Kasumi-1 (cell line): ENCODE measurements at regions not wholly inside any gene's neighbourhood (a gene's known extent, or its start where the extent isn't known, plus 50 kb on each side); places are given as distances from the start of the nearest gene placed in this dataset.
A peak's percentile ranks its signal among the peaks of the same experiment; 100 is the strongest.

ENCODE experiments used
- DNase-seq, 2 experiments: peaks; one replicate each; lab custom pipeline; 2025; lab: John Stamatoyannopoulos, UW

GRCh38 chrX:15191830-15192229 is 78.1 kb downstream of the ASB9 start:
- no peak for DNase-seq

- no peak for DNase-seq
Observed at GRCh38 chrX:15188039-15188438, 81.8 kb downstream of the ASB9 start.

GRCh38 chrX:15177316-15177715 is 92.6 kb downstream of the ASB9 start:
- DNase-seq = no peak

GRCh38 chrX:15173411-15173810 is 96.5 kb downstream of the ASB9 start:
- no peak for DNase-seq

GRCh38 chrX:15170927-15171326 is 99.0 kb downstream of the ASB9 start:
- no peak for DNase-seq

GRCh38 chrX:15167826-15168225 is 102.1 kb downstream of the ASB9 start:
- no peak for DNase-seq

GRCh38 chrX:15165832-15166231 is 104.1 kb downstream of the ASB9 start:
- DNase-seq = no peak

GRCh38 chrX:15163131-15163530 is 106.8 kb downstream of the ASB9 start:
- DNase-seq = no peak

DNA sequence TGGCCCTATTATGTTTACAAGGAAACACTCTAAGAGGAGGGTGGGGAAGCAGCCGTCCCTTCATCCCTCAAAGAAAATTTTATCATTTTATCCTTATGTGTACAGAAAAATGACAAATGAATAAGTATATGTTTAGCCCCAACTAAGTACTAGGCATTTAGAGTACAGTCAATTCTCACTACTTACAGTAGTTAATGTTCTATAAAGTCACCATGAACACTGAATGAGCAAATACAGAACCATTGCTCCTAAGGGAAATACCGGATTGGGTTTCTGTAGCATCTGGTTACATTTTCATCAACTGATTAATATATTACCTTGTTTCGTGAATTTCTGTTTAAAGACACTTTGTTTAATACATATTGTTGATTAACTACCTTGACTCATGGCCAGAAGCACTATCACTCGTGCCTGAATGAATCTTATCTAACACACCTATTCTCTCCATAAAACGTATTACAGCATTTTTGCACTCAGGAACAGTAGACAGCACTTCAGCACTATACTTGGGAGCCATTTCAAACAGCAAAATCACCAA is 109.3 kb downstream of the ASB9 start:
- no peak for DNase-seq

DNA sequence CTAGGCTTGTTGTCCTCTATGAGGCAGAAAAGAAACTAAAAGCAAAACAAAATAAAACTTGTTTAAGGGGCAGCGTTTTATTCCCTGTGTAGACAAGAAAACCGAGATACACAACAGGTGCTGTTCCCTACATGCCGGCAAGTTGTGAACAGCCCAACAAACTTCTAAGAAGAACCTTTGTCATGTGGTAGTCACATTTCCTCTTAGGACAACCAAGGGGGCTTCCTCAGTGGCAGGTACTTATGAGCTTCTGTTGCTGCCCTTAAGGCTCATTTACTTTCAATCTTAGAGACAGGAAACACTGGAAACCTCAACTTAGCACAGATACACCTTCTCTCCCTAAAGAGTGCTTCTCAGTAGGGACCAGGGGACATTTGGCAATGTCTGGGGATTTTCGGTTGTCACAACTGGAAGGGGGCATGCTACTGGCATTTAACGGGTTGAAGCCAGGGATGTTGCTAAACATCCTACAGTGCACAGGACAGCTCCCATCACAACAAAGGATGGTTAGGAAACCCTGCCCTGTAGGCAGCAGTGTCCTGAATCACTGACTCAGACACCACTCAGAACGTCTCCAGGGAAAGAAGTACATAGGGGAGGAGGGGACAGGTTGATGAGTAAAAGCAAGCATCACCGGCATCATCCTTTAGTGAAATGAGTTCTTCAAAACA is 111.0 kb downstream of the ASB9 start:
- no peak for DNase-seq

DNA sequence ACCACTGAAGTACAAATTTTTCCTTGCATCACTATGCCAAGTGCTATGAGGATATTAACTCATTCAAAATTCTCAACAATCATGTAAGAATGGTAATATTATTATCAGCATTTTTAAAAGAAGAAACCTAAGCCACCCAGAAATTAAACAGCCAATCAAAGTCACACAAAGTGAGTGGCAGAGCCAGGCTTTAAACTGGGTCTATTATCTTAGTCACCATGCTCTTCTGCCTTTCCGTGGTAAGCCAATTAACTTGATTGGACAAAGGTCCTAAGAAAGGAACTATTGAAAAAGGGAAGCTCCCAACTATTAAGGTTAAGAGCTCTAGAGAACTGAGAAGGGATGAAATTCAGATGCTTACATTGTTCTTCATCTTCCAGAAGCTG is 111.5 kb downstream of the ASB9 start:
- no peak for DNase-seq

GRCh38 chrX:15157624-15158023 is 112.3 kb downstream of the ASB9 start:
- DNase-seq = no peak

GRCh38 chrX:15151267-15152186 is 118.4 kb downstream of the ASB9 start:
- DNase-seq = no peak

DNA sequence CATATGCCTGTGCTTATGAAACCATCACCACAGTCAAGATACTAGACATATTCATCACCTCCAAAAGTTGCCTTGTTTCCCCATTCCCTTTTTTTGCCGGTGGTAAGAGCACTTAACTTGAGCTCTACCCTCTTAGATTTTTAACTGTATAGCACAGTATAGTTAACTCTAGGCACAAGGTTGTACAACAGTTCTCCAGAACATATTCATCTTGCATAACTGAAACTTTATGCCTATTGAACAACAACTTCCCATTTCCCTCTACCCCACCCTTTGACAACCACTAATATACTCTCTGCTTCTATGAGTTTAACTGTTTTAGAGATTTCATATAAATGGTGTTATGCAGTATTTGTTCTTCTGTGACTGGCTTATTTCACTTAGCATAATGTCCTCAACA is 119.3 kb downstream of the ASB9 start:
- DNase-seq = no peak

- DNase-seq = peak in 1 of 2 experiments; percentile 14
Observed at GRCh38 chrX:15146515-15146914, 123.4 kb downstream of the ASB9 start.

GRCh38 chrX:15143825-15144121 is 126.1 kb downstream of the ASB9 start:
- no peak for DNase-seq

DNA sequence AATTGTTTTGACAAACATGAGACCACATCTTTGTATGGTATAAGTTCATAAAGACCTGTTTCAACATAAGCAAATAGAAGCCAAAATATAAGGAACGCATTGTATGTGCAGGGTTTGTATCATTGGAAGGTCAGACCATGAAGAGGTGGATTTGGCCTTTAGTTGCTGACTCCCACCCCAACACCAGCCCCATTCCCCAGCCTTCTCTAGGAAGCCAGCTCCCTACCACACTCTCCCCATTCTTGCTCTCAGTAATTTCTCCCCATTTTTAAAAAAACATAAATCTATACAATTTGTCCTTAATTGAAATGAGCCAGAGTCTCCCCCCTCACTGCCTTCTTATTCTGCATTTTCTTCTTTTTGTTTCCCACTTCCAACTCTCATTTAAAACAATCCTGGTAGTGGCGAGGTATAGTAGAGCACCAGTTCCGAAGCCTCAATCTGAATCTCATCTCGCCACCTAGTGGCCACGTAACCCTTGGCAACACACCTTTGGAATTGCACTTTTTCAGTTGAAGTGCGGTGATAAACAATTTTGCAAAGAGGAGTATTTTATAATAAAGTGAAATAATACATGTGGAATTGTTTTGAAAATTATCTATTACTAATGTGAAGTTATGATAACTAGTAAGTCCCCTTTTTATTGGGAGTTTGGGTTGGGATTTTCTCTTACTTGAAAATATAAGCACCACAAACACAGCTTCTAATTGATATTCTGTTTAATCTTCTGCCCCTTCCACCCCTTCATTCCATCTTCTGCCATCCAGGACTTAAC is 126.6 kb downstream of the ASB9 start:
- DNase-seq = peak; percentile 4 to 40

DNA sequence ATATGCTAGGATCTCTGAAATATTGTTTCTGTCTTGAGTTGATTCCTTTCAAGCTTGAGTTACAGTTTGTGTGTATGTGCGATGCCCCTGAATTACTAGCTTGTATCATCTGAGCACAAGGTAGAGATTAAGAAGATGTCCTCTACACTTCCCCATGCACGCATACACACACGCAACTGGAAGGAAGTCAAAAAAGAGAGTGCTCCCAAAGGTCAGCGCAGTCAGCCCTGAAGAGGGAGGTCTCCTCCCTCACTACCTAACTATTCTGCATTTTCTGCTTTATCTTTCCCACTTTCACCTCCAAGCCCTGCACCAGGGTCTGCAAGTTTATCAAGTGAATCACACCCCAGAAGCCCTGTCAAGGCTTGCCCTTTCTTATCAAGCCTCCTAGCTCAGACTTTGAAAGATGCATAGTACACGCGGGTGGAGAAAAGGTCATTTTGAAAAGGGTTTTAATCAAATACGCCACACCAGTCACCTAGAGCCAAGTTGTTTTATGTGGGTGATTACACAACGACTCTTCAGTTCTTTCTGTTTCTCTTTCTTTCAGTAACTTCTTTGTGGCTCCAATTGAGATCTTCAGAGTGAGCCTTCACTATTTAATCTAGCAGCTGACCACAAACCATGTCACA is 127.7 kb downstream of the ASB9 start:
- DNase-seq = no peak

DNA sequence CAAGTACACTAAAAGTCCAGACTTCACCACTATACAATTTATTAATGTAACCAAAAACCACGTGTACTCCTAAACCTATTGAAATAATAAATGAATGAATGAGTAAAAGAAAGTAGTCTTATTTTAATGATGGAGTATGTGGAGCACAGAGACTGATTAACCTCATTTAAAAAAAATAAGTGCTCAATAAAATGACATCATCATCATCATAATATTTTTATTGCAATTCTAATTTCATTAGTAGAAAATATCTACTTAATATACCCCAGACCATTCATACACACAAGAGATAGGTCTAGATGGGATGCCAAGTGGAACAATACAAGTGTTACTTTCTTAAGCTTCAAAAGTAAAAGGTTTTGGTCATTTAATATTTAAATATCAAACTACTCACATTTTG is 133.1 kb downstream of the ASB9 start:
- DNase-seq = no peak

DNA sequence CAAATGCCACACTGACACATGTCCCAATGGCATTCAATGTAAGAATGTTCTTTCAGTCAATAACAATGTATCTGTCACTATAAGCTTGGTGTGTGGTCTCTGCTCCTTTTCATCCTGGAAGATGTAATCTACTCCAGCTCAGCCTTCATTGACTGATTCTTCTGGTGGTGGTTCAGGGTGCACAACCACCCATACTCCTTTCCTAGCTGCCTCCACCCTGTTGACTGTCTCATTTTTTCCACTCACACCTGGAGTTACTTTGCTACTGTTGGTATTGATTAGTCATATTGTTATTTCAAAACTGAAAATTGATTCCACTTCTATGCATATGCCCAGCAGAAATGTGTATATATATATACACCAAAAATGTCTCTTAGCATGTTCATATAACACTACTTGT is 140.5 kb downstream of the ASB9 start:
- no peak for DNase-seq

GRCh38 chrX:15128861-15129260 is 141.0 kb downstream of the ASB9 start:
- DNase-seq = no peak

DNA sequence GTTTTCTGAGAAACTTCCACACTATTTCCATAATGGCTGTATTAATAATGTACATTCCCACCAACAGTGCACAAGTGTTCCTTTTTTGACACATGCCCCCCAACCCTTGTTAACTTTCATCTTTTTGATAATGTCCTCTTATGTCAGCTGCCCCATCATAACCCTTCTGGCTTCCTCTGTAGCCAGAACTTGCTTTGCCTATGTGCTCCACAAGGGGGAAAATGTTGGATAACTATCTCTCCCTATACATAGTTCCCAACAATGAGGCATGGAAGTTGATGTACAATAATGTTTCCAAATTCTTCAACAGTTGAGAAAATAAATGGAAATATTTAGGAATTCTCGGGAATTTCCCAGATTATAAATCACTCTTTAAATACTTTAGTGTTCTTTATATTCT is 142.9 kb downstream of the ASB9 start:
- DNase-seq = no peak
